Common myeloid progenitor, CD34-positive (primary cell): ENCODE measurements at regions not wholly inside any gene's neighbourhood (a gene's known extent, or its start where the extent isn't known, plus 50 kb on each side); places are given as distances from the start of the nearest gene placed in this dataset.
"Not testable (repeated sequence)": the region's sequence is repeated elsewhere in the genome, so short reads cannot be mapped to it uniquely, and the experiment has no call there.

Source experiments
- CTCF ChIA-PET: fragments of 350-600 bp; sonication (Branson Sonifier 250); formaldehyde crosslinking; loops from one replicate; lab custom pipeline; 2021; ENCODE audit warnings: antibody characterized with exemption; lab: Charles Lee
- POLR2A ChIA-PET: fragments of 350-600 bp; sonication (Branson Sonifier 250); formaldehyde crosslinking; loops from one replicate; lab custom pipeline; 2021; ENCODE audit warnings: antibody characterized with exemption; lab: Charles Lee
- DNase-seq, 3 donors: peaks; one replicate each; pipeline versions ENCODE4 v3.0.0 to v3.0.0-alpha.2; 2013
- H3K27ac ChIP-seq, 2 experiments: 1 replicate in 1 of 2; 2 replicates in 1 of 2; pipeline ENCODE4 v1.7.0; 2013; ENCODE audit warnings: inconsistent platforms in 2 of 2, low read length in 2 of 2, mild to moderate bottlenecking in 2 of 2, low read depth in 1 of 2, moderate library complexity in 1 of 2; ENCODE audit not compliant: severe bottlenecking in 2 of 2, insufficient read depth in 1 of 2, poor library complexity in 1 of 2
- H3K27me3 ChIP-seq, 5 experiments: replicated peaks in 2 of 5; 1 replicate in 3 of 5; 2 replicates in 2 of 5; pipeline versions ENCODE4 v1.6.1 to v1.7.0; 2013; ENCODE audit warnings: low read length in 4 of 5, mild to moderate bottlenecking in 2 of 5, moderate library complexity in 2 of 5, inconsistent platforms in 1 of 5; ENCODE audit not compliant: insufficient read depth in 5 of 5, control insufficient read depth in 4 of 5
- H3K36me3 ChIP-seq, 4 experiments: 1 replicate in 2 of 4; 2 replicates in 2 of 4; pipeline versions ENCODE4 v1.6.1 to v1.7.0; 2013; ENCODE audit warnings: low read length in 3 of 4, control low read depth in 1 of 4, mild to moderate bottlenecking in 1 of 4; ENCODE audit not compliant: control insufficient read depth in 4 of 4, insufficient read depth in 4 of 4
- H3K4me1 ChIP-seq, 4 experiments: 1 replicate in 3 of 4; 2 replicates in 1 of 4; pipeline versions ENCODE4 v1.6.1 to v1.7.1; 2013; ENCODE audit warnings: low read length in 3 of 4, mild to moderate bottlenecking in 3 of 4, control low read depth in 1 of 4, inconsistent platforms in 1 of 4, moderate library complexity in 1 of 4; ENCODE audit not compliant: control insufficient read depth in 4 of 4, insufficient read depth in 4 of 4; ENCODE audit errors: control extremely low read depth in 1 of 4
- H3K4me3 ChIP-seq, 7 experiments: 1 replicate in 4 of 7; 2 replicates in 3 of 7; pipeline versions ENCODE4 v1.5.1 to v1.7.0; 2013; ENCODE audit warnings: mild to moderate bottlenecking in 7 of 7, low read length in 6 of 7, moderate library complexity in 6 of 7, inconsistent platforms in 2 of 7, low read depth in 2 of 7, control low read depth in 1 of 7; ENCODE audit not compliant: insufficient read depth in 4 of 7, control insufficient read depth in 1 of 7; ENCODE audit errors: extremely low read depth in 1 of 7
- H3K9me3 ChIP-seq, 5 experiments: 1 replicate in 4 of 5; 2 replicates in 1 of 5; pipeline versions ENCODE4 v1.6.1 to v1.7.1; 2013; ENCODE audit warnings: low read length in 4 of 5, mild to moderate bottlenecking in 2 of 5, inconsistent platforms in 1 of 5, low read depth in 1 of 5, moderate library complexity in 1 of 5; ENCODE audit not compliant: control insufficient read depth in 4 of 5, insufficient read depth in 2 of 5; ENCODE audit errors: control extremely low read depth in 1 of 5
- WGBS: methylation state at CpG from one replicate; pipeline ENCODE4 v1.1.5; 2013; ENCODE audit not compliant: insufficient coverage; 5-methylcytosine and 5-hydroxymethylcytosine counted together

DNA sequence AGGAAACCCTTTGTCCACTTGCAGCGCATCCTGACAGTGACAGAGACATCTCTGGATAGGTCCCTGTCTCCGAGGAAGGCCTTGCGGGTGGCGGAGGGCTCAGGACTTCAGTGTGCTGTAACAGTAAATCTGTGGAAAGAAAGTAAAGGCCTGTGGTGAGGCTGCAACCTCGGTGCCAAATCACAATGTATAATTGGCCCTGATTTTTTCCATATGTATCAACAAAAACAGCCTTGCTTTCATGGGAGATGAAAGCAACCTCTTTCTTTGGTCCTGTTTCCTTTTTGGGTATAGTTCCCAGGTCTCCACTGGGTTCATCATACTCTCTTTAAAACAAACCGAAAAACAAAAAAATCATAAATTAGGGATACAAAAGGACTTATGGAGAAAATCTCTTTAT, 110.9 kb upstream of the BMPER start:
- Histone ChIP-seq H3K36me3 (no peaks in the 10 kb centered on the region), H3K27me3 (no peaks in the 10 kb centered on the region), H3K4me1 (peaks cover 0 to 23% (median 11%) of the 10 kb centered on the region in 4 experiments), H3K4me3 (no peak overlapping the region), H3K27ac (no peak overlapping the region), H3K9me3 (no peaks in the 10 kb centered on the region)
- no peak for DNase-seq
- no CpG with 5 or more reads among the region's 6 CpGs for WGBS
- ChIA-PET CTCF (no interaction called here), POLR2A (no interaction called here)

DNA sequence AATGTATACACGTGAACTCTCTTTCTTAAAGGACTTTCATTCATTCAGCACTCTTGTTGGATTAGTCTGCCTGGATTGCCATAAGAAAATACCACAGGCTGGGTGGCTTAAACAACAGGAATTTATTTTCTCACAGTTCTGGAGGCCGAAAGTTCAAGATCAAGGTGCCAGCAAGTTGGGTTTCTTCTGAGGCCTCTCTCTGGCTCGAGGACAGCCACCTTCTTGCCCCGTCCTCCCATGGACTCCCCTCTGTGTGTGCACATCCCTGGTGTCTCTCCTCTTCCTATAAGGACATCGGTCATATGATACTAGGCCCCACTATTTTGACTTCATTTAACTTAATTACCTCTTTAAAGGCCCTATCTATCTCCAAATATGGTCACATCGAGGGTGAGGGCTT, 110.4 kb upstream of the BMPER start:
- H3K9me3 ChIP-seq, result no peaks in the 10 kb centered on the region
- ChIA-PET POLR2A (no interaction called here), CTCF (interaction anchor here (1.1 kb wide), 1 partner anchor 12 kb away, joined by 5 read pairs; no protein-coding TSS in a partner anchor)
- peaks cover 0 to 18% (median 6%) of the 10 kb centered on the region in 4 experiments for H3K4me1 ChIP-seq
- no peak overlapping the region for H3K27ac ChIP-seq
- no peaks in the 10 kb centered on the region for H3K36me3 ChIP-seq
- DNase-seq, result no peak
- 96% methylated on average over 5 of the region's 6 CpGs for WGBS
- no peaks in the 10 kb centered on the region for H3K27me3 ChIP-seq
- no peak overlapping the region for H3K4me3 ChIP-seq

DNA sequence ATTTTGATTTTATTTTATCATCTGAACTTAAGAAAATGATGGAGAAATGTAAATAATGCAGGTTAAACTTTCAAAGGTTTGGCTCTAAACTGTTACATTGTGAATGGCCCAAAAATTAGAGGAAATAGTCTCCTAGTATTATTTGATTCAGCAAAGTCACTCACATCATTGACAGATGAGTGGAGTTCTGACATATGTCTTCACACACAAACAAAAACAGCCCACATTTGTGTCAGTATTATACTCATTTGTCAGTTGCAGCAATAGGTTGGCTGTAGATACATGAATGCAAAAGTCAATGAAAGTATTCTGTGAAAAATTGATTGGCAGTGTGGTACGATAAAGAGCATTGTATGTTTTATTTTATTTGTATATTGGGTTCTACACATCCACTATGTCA, 108.8 kb upstream of the BMPER start:
- Histone ChIP-seq H3K36me3 (no peaks in the 10 kb centered on the region), H3K27ac (no peak overlapping the region), H3K4me3 (no peak overlapping the region), H3K9me3 (no peaks in the 10 kb centered on the region), H3K27me3 (no peaks in the 10 kb centered on the region), H3K4me1 (peaks cover 0 to 7% (median 1%) of the 10 kb centered on the region in 4 experiments)
- ChIA-PET CTCF (interaction anchor here (1.0 kb wide), 1 partner anchor 11 kb away, joined by 3 read pairs; no protein-coding TSS in a partner anchor), POLR2A (no interaction called here)
- no CpG with 5 or more reads among the region's 1 CpG for WGBS
- DNase-seq, result no peak

DNA sequence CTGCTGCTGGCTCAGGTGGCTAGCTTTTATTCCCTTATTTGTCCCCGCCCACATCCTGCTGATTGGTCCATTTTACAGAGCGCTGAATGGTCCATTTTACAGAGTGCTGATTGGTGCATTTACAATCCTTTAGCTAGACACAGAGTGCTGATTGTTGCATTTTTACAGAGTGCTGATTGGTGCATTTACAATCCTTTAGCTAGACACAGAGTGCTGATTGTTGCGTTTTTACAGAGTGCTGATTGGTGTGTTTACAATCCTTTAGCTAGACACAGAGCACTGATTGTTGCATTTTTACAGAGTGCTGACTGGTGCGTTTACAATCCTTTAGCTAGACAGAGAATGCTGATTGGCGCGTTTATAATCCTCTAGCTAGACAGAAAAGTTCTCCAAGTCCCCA, 107.8 kb upstream of the BMPER start:
- H3K9me3 ChIP-seq, POLR2A ChIA-PET, H3K27me3 ChIP-seq, H3K36me3 ChIP-seq, H3K4me1 ChIP-seq, H3K27ac ChIP-seq, DNase-seq, H3K4me3 ChIP-seq: not testable (repeated sequence)
- WGBS, result 94% methylated on average over 6 of the region's 6 CpGs
- CTCF ChIA-PET, result interaction anchor here (1.0 kb wide), 2 partner anchors 10 to 139 kb away, joined by 3 read pairs; no protein-coding TSS in a partner anchor

DNA sequence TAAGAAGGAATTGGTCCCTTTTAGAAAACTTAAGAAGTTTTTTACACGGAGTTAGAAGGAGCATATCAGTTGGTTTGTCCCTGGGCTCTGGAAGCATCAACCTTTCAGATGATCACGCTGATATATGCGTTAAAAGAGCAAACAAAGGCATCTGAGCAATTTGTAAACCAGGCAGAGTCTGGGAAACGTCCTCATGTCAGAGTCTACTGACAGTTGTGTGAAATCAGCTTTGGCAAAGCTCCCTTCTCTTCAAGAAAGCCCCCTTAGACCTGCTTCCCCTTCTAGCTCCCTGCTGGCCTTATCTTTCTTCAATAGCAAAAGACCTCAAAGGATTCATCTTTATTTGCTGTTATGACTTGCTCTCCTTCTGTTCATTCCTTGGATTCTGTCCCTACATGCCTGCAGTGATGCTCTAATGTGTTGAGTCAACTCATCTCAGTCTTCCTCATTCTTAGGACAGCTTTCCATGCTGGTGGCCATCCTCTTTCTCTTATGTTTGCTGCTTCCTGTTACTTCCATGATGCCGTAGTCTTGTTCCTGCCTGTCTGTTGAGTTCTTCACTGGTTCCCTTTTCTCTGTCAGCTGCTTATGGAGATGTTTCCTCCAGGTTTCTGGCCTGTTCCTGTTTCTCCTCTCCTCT, 106.5 kb upstream of the BMPER start:
- Histone ChIP-seq H3K36me3 (no peaks in the 10 kb centered on the region), H3K27me3 (no peaks in the 10 kb centered on the region), H3K9me3 (no peaks in the 10 kb centered on the region), H3K27ac (no peak overlapping the region), H3K4me1 (no peaks in the 10 kb centered on the region), H3K4me3 (no peak overlapping the region)
- WGBS, result 84% methylated on average over 5 of the region's 5 CpGs
- ChIA-PET POLR2A (no interaction called here), CTCF (interaction anchor here (0.6 kb wide), 1 partner anchor 9 kb away, joined by 3 read pairs; no protein-coding TSS in a partner anchor)
- DNase-seq, result no peak

DNA sequence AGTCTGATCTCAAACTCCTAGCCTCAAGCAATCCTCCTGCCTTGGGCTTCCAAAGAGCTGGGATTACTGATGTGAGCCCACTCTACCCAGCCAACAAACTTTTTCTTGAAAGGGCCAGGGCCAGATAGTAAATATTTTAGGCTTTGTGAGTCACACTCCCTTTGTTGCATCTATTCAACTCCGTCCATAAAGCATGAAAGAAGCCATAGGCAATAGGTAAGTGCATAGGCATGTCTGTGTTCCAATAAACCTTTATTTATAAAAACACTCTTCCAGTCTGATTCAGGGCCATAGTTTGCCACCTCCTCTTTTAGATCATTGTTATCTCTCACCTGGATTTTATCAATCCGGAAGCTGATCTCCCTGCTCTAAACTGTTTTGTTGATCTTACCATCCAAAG, 105.6 kb upstream of the BMPER start:
- Histone ChIP-seq H3K4me1 (no peaks in the 10 kb centered on the region), H3K9me3 (no peaks in the 10 kb centered on the region), H3K27me3 (no peaks in the 10 kb centered on the region), H3K4me3 (no peak overlapping the region), H3K36me3 (no peaks in the 10 kb centered on the region), H3K27ac (no peak overlapping the region)
- ChIA-PET CTCF (interaction anchor here (0.8 kb wide), 1 partner anchor 43 kb away, joined by 3 read pairs; no protein-coding TSS in a partner anchor), POLR2A (no interaction called here)
- DNase-seq, result no peak
- no CpG with 5 or more reads among the region's 2 CpGs for WGBS

DNA sequence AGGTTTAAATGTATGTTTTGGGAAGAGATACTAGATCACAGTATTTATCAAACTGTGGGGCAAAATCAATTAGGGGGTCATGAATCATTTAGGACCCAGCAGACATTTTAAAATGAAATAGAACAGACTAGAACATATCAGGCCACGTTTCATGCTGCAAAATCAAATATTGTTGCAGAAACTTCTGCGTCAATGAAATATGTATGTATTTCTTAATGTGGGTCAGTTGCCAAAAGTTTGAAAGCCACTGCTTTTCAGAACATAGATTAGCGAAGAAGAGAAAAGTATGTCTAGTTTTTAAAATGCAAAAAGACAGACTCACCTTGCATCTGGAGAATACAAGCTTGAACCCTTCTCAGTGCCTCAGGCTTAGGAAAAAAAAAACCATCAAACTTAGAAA, 102.7 kb upstream of the BMPER start:
- CTCF ChIA-PET, result no interaction called here
- WGBS, result 94% methylated on average over 2 of the region's 3 CpGs
- H3K4me1 ChIP-seq, result peaks cover 6 to 12% (median 9%) of the 10 kb centered on the region in 4 experiments
- H3K36me3 ChIP-seq, result no peaks in the 10 kb centered on the region
- H3K4me3 ChIP-seq, result no peak overlapping the region
- no peaks in the 10 kb centered on the region for H3K9me3 ChIP-seq
- no peak overlapping the region for H3K27ac ChIP-seq
- POLR2A ChIA-PET, result no interaction called here
- no peaks in the 10 kb centered on the region for H3K27me3 ChIP-seq
- no peak for DNase-seq
